OCI-LY7 (cell line): ENCODE measurements at regions not wholly inside any gene's neighbourhood (a gene's known extent, or its start where the extent isn't known, plus 50 kb on each side); places are given as distances from the start of the nearest gene placed in this dataset.

Source experiments
- CTCF ChIP-seq: fragments of 200-600 bp; sonication (generic); conservative IDR thresholded peaks from 2 replicates; pipeline ENCODE4 v1.5.1; 2014; ENCODE audit warnings: mild to moderate bottlenecking, antibody characterized with exemption, low read length, moderate library complexity, mixed read lengths
- EZH2phosphoT487 ChIP-seq: fragments of 200-600 bp; sonication (generic); IDR thresholded peaks from 2 replicates; pipeline ENCODE4 v1.6.1; 2018; ENCODE audit warnings: low read depth, borderline replicate concordance, mild to moderate bottlenecking, mixed run types, antibody characterized with exemption, low read length, moderate library complexity, mixed read lengths

GRCh38 chr15:77940381-77940947, 137.0 kb downstream of the TBC1D2B start:
- TF ChIP-seq CTCF (no peak), EZH2phosphoT487 (no peak)
